ENCODE measurements at regions not wholly inside any gene's neighbourhood (a gene's known extent, or its start where the extent isn't known, plus 50 kb on each side); places are given as distances from the start of the nearest gene placed in this dataset.

- no peak for DNase-seq (ENCODE audit: low read depth)
- TF ChIP-seq, protein P1, sequence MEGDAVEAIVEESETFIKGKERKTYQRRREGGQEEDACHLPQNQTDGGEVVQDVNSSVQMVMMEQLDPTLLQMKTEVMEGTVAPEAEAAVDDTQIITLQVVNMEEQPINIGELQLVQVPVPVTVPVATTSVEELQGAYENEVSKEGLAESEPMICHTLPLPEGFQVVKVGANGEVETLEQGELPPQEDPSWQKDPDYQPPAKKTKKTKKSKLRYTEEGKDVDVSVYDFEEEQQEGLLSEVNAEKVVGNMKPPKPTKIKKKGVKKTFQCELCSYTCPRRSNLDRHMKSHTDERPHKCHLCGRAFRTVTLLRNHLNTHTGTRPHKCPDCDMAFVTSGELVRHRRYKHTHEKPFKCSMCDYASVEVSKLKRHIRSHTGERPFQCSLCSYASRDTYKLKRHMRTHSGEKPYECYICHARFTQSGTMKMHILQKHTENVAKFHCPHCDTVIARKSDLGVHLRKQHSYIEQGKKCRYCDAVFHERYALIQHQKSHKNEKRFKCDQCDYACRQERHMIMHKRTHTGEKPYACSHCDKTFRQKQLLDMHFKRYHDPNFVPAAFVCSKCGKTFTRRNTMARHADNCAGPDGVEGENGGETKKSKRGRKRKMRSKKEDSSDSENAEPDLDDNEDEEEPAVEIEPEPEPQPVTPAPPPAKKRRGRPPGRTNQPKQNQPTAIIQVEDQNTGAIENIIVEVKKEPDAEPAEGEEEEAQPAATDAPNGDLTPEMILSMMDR (conservative IDR thresholded peaks at IDR 0.05; ENCODE audit: low read depth, low read length), result no peak
- H3K4me3 ChIP-seq (ENCODE audit: low read length), result no peak overlapping the region
Measured at GRCh38 chr7:109190766-109191398, 621.2 kb downstream of the DNAJB9 start.

DNA sequence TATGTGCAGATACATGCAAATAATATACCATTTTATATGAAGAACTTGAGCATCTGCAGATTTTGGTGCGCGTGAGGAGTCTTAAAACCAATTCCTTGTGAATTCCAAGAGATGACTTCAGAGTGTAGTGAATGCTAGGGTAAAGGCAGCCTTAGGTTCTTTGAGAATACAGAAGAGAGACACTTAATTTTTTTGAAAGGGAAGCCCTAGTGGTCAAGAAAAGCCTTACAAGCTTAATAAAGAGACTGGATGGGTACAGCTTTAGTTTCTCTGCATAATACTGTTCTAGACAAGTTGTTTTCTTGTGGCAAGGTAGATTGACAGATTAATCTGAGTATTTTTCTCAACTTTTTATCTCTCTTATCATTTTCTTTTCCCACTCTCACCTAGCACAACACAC is 636.5 kb downstream of the DNAJB9 start:
- DNase-seq (ENCODE audit: low read depth), result no peak
- TF ChIP-seq, protein P1 (conservative IDR thresholded peaks at IDR 0.05; ENCODE audit: low read depth, low read length), result peak; percentile 20
- no peak overlapping the region for H3K4me3 ChIP-seq (ENCODE audit: low read length)

- H3K4me3 ChIP-seq (ENCODE audit: low read length), result no peak overlapping the region
- no peak for DNase-seq (ENCODE audit: low read depth)
- TF ChIP-seq, protein P1 (conservative IDR thresholded peaks at IDR 0.05; ENCODE audit: low read depth, low read length), result no peak
Measured at GRCh38 chr7:109213081-109213480, 643.4 kb downstream of the DNAJB9 start.

- DNase-seq (ENCODE audit: low read depth), result no peak
- TF ChIP-seq, protein P1 (conservative IDR thresholded peaks at IDR 0.05; ENCODE audit: low read depth, low read length), result no peak
- H3K4me3 ChIP-seq (ENCODE audit: low read length), result no peak overlapping the region
Measured at GRCh38 chr7:109215341-109215740, 645.7 kb downstream of the DNAJB9 start.

DNA sequence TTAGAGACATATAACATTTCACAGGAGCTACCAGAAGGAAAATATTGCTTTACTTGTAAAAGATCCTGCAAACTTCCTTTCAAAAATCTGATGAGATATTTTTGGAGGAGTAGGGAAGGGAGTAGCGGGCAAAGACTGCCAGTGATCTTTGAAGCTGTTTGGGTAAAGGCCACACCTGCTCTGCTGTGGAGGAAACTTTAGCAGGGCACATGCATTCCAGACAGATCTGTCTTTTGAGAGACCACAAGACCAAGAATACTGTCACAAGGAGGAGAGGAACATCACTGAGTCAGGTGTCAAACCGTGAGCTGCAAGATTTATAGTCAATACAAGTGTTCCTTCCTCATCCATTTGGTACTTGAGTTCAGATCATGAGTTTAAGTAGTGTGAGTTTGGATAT is 654.4 kb downstream of the DNAJB9 start:
- no peak for DNase-seq (ENCODE audit: low read depth)
- H3K4me3 ChIP-seq (ENCODE audit: low read length), result no peak overlapping the region
- TF ChIP-seq, protein P1 (conservative IDR thresholded peaks at IDR 0.05; ENCODE audit: low read depth, low read length), result no peak

GRCh38 chr7:109226699-109227098 is 657.0 kb downstream of the DNAJB9 start:
- no peak for DNase-seq (ENCODE audit: low read depth)
- no peak overlapping the region for H3K4me3 ChIP-seq (ENCODE audit: low read length)
- TF ChIP-seq, protein P1 (conservative IDR thresholded peaks at IDR 0.05; ENCODE audit: low read depth, low read length), result no peak

GRCh38 chr7:109235316-109235715 is 665.6 kb downstream of the DNAJB9 start:
- TF ChIP-seq, protein P1 (conservative IDR thresholded peaks at IDR 0.05; ENCODE audit: low read depth, low read length), result no peak
- no peak for DNase-seq (ENCODE audit: low read depth)
- no peak overlapping the region for H3K4me3 ChIP-seq (ENCODE audit: low read length)
